ENCODE measurements at regions not wholly inside any gene's neighbourhood (a gene's known extent, or its start where the extent isn't known, plus 50 kb on each side); places are given as distances from the start of the nearest gene placed in this dataset.

DNA sequence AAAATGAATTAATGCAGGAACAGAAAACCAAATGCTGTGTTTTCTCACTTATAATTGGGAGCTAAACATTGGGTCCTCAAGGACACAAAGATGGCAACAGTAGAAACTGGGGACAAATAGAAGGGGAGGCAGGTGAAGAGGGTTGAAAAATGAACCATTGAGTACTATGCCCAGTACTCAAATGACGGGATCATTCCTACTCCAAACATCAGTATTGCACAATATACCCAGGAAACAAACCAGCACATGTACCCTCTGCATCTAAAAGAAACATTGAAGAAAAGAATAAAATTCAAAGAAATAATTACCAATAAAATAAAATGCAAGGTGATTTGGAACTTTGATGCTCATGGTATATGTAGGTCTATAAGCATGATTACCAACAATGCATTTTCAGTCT is 110.8 kb downstream of the LMO3 start:
- H3K9ac ChIP-seq, result no peak overlapping the region
- no peaks in the 10 kb centered on the region for H3K36me3 ChIP-seq
- H3K4me3 ChIP-seq, result no peak overlapping the region
- H3K27me3 ChIP-seq, result no peaks in the 10 kb centered on the region
- TF ChIP-seq Cebpa-rat (IDR thresholded peaks at IDR 0.05), result no peak
- H4K20me1 ChIP-seq, result no peaks in the 10 kb centered on the region
- no peaks in the 10 kb centered on the region for H3K9me3 ChIP-seq (replicated peaks in 1 of 11)
- H3K4me2 ChIP-seq, result no peak overlapping the region
- no peaks in the 10 kb centered on the region for H3K4me1 ChIP-seq
- H3K27ac ChIP-seq, result no peak overlapping the region
